ENCODE measurements at regions not wholly inside any gene's neighbourhood (a gene's known extent, or its start where the extent isn't known, plus 50 kb on each side); places are given as distances from the start of the nearest gene placed in this dataset.

GRCh38 chr3:117540597-117540996 is 831.0 kb downstream of the TUSC7 start:
- no peak for TF ChIP-seq SMC3 (IDR thresholded peaks at IDR 0.05; ENCODE audit: low read depth, low read length)
- TF ChIP-seq SIN3A (IDR thresholded peaks at IDR 0.05; ENCODE audit: borderline replicate concordance, low read depth, low read length), result no peak
- no peak for TF ChIP-seq FOXJ3 (CRISPR knock-in tag; IDR thresholded peaks at IDR 0.05)
